GM21381 (cell line): ENCODE measurements at regions not wholly inside any gene's neighbourhood (a gene's known extent, or its start where the extent isn't known, plus 50 kb on each side); places are given as distances from the start of the nearest gene placed in this dataset.

ENCODE experiments used
- ATAC-seq: cut with Tn5 transposase; IDR thresholded peaks from one replicate; pipeline ENCODE4 v1.9.1; 2021; ENCODE audit warnings: mild to moderate bottlenecking, moderate library complexity; ENCODE audit not compliant: unreplicated experiment

- no peak for ATAC-seq
Observed at GRCh38 chr15:77771616-77772015, 138.9 kb upstream of the LINGO1 start.

GRCh38 chr15:77769700-77770099, 137.0 kb upstream of the LINGO1 start:
- no peak for ATAC-seq

GRCh38 chr15:77768521-77769078, 135.9 kb upstream of the LINGO1 start:
- ATAC-seq: no peak

DNA sequence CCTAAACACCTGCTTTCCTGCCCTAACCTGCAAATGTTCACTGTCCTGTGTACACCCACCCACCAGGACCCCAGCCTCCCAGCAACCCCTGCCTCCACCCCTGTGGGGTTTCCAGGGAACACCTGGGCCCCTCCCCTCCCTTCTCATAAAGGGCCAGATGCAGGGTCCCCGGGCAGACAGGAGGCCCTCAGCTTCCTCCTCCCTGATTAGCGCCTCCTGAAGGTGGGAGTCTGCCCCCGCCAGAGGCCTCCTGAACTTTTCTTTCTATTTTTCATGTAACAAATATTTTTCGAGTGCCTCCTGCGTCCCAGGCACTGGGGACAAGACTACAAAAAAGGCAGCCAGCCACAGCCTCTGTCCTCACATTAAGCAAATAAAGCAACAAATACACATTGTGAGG, 135.4 kb upstream of the LINGO1 start:
- ATAC-seq: no peak

- ATAC-seq: no peak
Observed at GRCh38 chr15:77764095-77764494, 131.4 kb upstream of the LINGO1 start.

DNA sequence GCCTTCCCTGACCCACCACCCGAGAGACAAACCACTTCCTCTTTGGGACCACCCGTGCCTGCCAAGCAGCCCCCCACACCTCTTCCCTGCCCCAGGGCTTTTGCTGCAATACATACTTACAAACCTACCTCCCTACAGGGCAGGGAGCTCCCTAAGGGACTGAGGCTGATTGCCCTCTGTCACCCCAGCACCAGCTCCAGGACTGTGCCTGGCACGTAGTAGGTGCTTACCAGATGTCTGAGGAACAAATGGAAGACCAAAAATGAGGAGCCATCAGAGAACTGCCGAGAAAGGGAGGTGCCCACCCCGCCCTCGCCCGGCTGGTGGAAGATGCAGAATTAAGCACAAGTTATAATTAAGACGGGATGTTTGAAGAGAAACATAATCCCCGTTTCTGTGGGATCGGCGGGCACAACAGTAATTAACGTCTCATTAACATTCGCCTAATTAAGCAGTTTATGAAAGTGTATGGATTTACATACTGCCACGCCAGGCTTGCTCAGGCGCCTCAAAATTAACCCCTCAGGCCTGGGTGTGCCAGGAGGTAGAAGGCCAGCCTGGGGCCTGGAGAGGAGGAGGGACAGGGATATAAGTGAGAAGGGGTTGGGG, 130.1 kb upstream of the LINGO1 start:
- no peak for ATAC-seq

GRCh38 chr15:77759896-77760592, 127.3 kb upstream of the LINGO1 start:
- ATAC-seq: no peak

- ATAC-seq: no peak
Observed at GRCh38 chr15:77753939-77754338, 121.2 kb upstream of the LINGO1 start.

GRCh38 chr15:77753281-77753873, 120.7 kb upstream of the LINGO1 start:
- no peak for ATAC-seq

- ATAC-seq: no peak
Observed at GRCh38 chr15:77749998-77750540, 117.4 kb upstream of the LINGO1 start.

DNA sequence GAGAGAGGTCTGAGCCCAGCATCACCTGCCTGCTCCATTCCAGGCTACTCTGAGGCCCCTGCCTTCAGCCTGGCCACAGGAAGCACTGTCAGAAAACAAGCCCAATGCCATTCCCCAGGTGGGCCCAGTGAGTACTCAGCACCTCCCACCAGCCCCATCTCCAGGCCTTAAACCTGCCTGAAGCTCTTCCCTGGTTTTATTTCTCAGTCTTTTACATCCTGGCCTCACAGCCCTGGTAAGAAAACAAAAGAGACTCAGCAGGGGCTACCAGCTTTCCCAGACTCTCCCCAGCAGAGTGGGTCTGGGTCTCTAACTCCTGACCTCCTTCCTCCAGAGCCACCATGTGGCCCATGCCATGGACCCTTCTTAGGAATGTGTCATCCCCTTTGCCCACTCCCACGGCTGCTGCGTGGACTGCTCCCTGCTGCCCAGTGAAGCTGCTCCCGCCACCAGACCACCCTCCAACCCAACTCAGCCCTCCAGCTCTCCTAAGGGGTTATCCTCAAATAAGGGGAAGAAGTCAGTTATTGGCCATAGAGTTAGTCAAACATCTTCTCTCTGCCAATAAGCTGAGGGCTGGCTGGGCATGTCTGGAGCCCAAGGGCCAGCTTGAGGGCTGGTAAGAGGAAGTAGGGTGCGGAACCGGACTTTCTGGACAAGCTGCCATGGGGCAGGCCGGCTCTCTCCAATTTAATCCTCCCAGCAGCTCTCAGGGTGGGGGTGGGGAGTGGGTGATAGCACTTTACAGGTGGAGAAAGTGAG, 116.7 kb upstream of the LINGO1 start:
- ATAC-seq: no peak

GRCh38 chr15:77748078-77749064, 115.7 kb upstream of the LINGO1 start:
- no peak for ATAC-seq

DNA sequence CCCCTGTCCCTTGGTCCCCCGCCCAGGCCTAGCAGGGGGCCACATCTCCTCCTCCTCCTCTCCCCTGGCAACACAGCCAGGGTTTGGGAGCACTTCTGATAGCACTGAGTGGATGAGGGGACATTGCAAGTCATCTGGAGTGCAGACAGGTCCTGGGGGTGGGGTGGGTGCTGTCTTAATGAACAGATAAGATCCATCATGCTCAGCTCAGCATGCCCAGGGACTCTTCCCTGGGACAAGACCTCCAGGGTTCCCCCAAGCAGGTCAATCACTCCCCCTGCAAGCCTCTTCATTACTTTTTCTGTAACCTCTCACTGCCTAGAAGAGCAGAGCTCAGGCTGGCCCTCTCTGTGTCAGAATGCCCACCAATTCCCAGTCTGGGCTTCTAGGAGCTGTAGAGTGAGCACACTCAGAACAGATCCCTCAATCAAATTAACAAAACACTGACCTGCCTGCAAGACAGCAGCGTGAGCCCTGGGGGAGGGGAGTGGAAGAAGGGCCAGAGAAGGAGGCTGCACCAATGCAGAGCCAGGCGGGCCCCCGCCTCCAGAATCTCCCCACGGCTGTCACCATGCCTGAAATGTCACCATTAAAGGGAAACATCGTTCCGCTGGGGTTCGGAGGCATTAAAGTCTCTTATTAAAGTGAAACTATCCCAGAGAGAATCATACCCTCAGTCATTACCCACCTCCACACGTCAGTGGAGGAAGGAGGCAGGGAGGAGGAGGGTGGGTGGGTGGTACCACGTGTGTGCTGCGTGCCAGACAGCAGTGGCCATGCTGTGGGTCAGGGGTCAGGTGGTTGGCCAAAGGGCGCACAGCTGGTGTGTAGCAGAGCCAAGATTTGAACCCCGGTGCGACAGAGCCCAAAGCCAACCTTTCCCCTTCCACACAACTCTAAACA, 114.7 kb upstream of the LINGO1 start:
- no peak for ATAC-seq

DNA sequence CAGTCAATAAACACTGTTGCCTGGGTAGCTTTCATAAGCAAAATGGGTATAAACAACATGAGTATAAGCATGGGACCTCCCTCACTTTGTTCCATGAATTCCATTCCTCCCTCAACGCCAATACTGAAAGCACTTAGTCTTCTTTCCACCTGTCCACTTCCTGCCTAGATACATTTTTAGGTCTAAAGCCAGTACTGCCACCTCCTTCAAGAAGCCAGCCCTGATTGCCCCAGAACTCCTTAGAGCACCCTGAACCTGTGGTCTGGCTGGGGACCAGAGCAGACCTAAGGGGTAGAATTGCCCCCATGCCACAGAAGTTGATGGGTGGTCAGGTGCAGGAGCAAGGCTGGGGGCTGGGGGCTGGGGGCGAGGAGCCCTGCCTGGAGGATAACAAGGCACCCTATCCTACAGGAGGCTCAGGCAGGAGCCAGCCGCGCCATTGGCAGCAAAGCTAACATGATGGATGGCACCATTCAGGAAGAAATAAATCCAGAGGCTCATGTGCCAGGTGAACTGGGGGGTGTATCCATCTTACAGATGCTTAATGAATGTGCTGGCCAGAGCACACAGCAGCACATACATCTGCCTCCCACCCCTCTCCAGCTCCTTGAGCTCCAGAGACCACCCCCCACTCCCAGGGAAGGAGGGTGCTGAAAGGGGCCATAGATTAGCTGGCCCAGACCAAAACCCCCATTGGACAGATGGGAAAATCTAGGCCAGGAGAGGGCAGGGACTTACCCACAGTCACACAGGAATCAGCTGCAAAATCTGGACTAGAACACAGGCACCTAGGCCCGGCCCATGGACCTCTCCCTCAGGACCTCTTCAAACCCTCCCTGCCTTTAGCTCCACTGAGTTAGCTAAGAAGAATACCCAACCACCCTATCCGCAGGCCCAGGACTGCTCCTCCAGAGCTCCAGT, 113.8 kb upstream of the LINGO1 start:
- ATAC-seq: no peak

DNA sequence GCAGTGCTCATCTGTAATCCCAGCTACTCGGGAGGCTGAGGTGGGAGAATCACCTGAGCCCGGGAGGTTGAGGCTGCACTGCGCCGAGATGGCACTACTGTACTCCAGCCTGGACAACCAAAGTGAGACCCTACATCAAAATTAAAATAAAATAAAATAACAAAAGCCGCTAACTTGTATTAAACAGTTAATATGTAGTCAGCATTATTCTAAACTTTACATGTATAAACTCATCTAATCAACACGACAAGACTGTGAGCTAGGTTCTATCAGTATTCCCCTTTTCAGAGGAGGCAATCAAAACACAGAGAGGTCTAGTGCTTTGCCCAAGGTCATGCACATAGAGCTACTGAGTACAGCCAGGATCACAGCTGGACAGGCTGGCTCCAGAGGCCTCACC, 111.7 kb upstream of the LINGO1 start:
- ATAC-seq: no peak

GRCh38 chr15:77742570-77742969, 109.9 kb upstream of the LINGO1 start:
- no peak for ATAC-seq

- ATAC-seq: no peak
Observed at GRCh38 chr15:77742127-77742526, 109.4 kb upstream of the LINGO1 start.

GRCh38 chr15:77741106-77741505, 108.4 kb upstream of the LINGO1 start:
- ATAC-seq: no peak
